BE2C (cell line): ENCODE measurements at regions not wholly inside any gene's neighbourhood (a gene's known extent, or its start where the extent isn't known, plus 50 kb on each side); places are given as distances from the start of the nearest gene placed in this dataset.

Experiments used
- DNase-seq: peaks from one replicate; pipeline ENCODE4 v3.0.0-alpha.2; 2020
- H3K27me3 ChIP-seq: fragments of 250-450 bp; sonication (Bioruptor Pico); 2 replicates; pipeline ENCODE4 v1.5.1; 2020; ENCODE audit warnings: mild to moderate bottlenecking
- H3K36me3 ChIP-seq: fragments of 250-450 bp; sonication (Bioruptor Pico); 2 replicates; pipeline ENCODE4 v1.5.1; 2020; ENCODE audit warnings: mild to moderate bottlenecking
- H3K4me1 ChIP-seq: fragments of 250-450 bp; sonication (Bioruptor Pico); 2 replicates; pipeline ENCODE4 v1.5.1; 2020
- H3K4me3 ChIP-seq: 2 replicates; pipeline ENCODE4 v1.5.1; 2011; ENCODE audit warnings: low read depth, low read length
- H3K9me3 ChIP-seq: fragments of 250-450 bp; sonication (Bioruptor Pico); 2 replicates; pipeline ENCODE4 v1.5.1; 2020
- CTCF ChIP-seq: IDR thresholded peaks from 2 replicates; pipeline ENCODE4 v1.5.1; 2012; ENCODE audit warnings: mild to moderate bottlenecking, low read depth, low read length

- Histone ChIP-seq H3K4me1 (no peaks in the 10 kb centered on the region), H3K9me3 (no peaks in the 10 kb centered on the region), H3K36me3 (no peaks in the 10 kb centered on the region), H3K27me3 (no peaks in the 10 kb centered on the region), H3K4me3 (no peak overlapping the region)
- TF ChIP-seq CTCF = no peak
- DNase-seq = no peak
These were observed 77.3 kb upstream of the CXCR4 start for GRCh38 chr2:136195226-136195625.

GRCh38 chr2:136191041-136191440 lies 73.1 kb upstream of the CXCR4 start:
- Histone ChIP-seq H3K4me3 (no peak overlapping the region), H3K36me3 (no peaks in the 10 kb centered on the region), H3K4me1 (no peaks in the 10 kb centered on the region), H3K27me3 (no peaks in the 10 kb centered on the region), H3K9me3 (no peaks in the 10 kb centered on the region)
- TF ChIP-seq CTCF = no peak
- DNase-seq = no peak

- Histone ChIP-seq H3K36me3 (no peaks in the 10 kb centered on the region), H3K9me3 (no peaks in the 10 kb centered on the region), H3K4me1 (no peaks in the 10 kb centered on the region), H3K27me3 (no peaks in the 10 kb centered on the region), H3K4me3 (no peak overlapping the region)
- TF ChIP-seq CTCF = no peak
- no peak for DNase-seq
These were observed 71.4 kb upstream of the CXCR4 start for GRCh38 chr2:136189221-136189782.

- TF ChIP-seq CTCF = no peak
- no peaks in the 10 kb centered on the region for H3K4me1 ChIP-seq
- no peaks in the 10 kb centered on the region for H3K9me3 ChIP-seq
- no peaks in the 10 kb centered on the region for H3K36me3 ChIP-seq
- no peak for DNase-seq
- H3K27me3 ChIP-seq = no peaks in the 10 kb centered on the region
- no peak overlapping the region for H3K4me3 ChIP-seq
These were observed 70.1 kb upstream of the CXCR4 start for GRCh38 chr2:136188086-136188485.

- TF ChIP-seq CTCF = no peak
- no peaks in the 10 kb centered on the region for H3K4me1 ChIP-seq
- no peaks in the 10 kb centered on the region for H3K27me3 ChIP-seq
- no peak overlapping the region for H3K4me3 ChIP-seq
- H3K9me3 ChIP-seq = no peaks in the 10 kb centered on the region
- DNase-seq = no peak
- no peaks in the 10 kb centered on the region for H3K36me3 ChIP-seq
These were observed 68.2 kb upstream of the CXCR4 start for GRCh38 chr2:136185981-136186776.

GRCh38 chr2:136183097-136183496 lies 65.1 kb upstream of the CXCR4 start:
- Histone ChIP-seq H3K9me3 (no peaks in the 10 kb centered on the region), H3K36me3 (no peaks in the 10 kb centered on the region), H3K4me3 (no peak overlapping the region), H3K4me1 (no peaks in the 10 kb centered on the region), H3K27me3 (no peaks in the 10 kb centered on the region)
- no peak for TF ChIP-seq CTCF
- no peak for DNase-seq
